ENCODE measurements at regions not wholly inside any gene's neighbourhood (a gene's known extent, or its start where the extent isn't known, plus 50 kb on each side); places are given as distances from the start of the nearest gene placed in this dataset.

DNA sequence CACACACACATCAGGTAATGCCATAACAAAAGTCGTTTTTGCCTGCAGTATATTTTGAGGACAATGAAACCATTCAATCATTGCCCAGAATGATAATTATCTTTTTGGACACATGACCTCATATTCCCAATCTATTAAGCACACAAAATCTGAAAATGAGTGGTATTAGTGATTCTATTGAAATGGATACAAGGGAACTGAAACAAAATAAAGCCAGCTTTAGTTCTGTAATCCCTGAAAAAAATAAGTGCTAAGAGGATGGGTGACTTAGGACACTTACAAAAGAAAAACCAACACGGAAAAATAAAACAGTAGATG, 128.3 kb upstream of the MAF start:
- no peak overlapping the region for H3K27ac ChIP-seq
- intact Hi-C loops (cut with DNase I; ENCODE audit: low total_unique reads) = no loop called here
- no peak overlapping the region for H3K4me3 ChIP-seq
- TF ChIP-seq CTCF (IDR thresholded peaks at IDR 0.05) (no peak), EP300 (IDR thresholded peaks at IDR 0.05) (no peak), POLR2A (IDR thresholded peaks at IDR 0.05) (no peak), POLR2AphosphoS5 (IDR thresholded peaks at IDR 0.05) (no peak)
- H3K27me3 ChIP-seq = no peaks in the 10 kb centered on the region
- peaks cover 0 to 13% (median 5%) of the 10 kb centered on the region in 4 donors for H3K4me1 ChIP-seq
- H3K9me3 ChIP-seq = no peaks in the 10 kb centered on the region
- DNase-seq = no peak
- H3K36me3 ChIP-seq = no peaks in the 10 kb centered on the region
- 61 to 79% (median 75%) methylated on average over 2 of the region's 2 CpGs for WGBS, 5 donors

DNA sequence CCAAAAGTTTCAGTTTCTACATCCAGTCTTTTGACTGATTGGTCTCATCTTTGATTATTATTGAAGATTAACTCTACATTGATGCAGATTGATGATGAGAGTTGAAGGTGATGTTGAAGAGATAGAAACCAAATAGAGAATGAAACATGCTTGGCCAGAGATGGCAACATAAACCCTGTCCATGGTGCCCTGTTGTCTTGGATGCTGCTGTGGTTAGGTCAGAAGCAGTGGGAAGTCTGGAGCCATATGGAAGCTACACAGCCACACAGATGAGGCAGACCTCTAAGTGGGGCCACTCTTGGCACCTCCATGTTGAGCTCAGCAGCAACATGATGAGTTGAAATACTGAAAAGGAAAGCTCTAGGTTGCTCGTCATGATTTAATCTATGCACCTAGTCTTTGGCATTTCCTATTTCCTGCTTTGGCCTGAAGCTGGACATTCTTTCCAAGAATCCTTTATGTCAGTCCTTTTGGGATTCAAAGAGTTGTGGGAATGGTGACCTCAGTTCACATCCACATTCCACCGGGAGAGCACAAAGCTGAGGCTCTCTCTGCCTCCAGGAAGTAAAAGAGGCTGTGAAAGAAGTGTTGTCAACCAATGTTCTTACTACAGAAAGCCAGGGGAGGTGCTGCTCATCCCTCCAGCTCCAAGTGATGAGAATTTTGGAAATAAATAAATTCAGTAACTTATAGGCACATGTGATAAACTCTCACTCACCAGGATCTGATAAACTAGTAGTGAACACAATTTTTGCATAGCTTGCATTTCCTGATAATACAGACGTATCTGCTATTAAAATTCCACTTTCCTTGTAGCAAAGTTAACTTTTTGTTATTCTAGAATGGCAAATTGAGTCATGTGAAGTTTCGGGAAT, 127.7 kb upstream of the MAF start:
- H3K36me3 ChIP-seq = no peaks in the 10 kb centered on the region
- H3K9me3 ChIP-seq = no peaks in the 10 kb centered on the region
- no peak for TF ChIP-seq POLR2AphosphoS5 (IDR thresholded peaks at IDR 0.05)
- TF ChIP-seq CTCF (IDR thresholded peaks at IDR 0.05) = no peak
- no peak for TF ChIP-seq EP300 (IDR thresholded peaks at IDR 0.05)
- no peak for TF ChIP-seq POLR2A (IDR thresholded peaks at IDR 0.05)
- no peaks in the 10 kb centered on the region for H3K27me3 ChIP-seq
- DNase-seq = no peak
- H3K27ac ChIP-seq = no peak overlapping the region
- 58 to 84% (median 82%) methylated on average over 4 of the region's 4 CpGs for WGBS, 5 donors
- H3K4me1 ChIP-seq = peaks cover 0 to 19% (median 7%) of the 10 kb centered on the region in 4 donors
- no peak overlapping the region for H3K4me3 ChIP-seq
- intact Hi-C loops (cut with DNase I; ENCODE audit: low total_unique reads) = no loop called here

DNA sequence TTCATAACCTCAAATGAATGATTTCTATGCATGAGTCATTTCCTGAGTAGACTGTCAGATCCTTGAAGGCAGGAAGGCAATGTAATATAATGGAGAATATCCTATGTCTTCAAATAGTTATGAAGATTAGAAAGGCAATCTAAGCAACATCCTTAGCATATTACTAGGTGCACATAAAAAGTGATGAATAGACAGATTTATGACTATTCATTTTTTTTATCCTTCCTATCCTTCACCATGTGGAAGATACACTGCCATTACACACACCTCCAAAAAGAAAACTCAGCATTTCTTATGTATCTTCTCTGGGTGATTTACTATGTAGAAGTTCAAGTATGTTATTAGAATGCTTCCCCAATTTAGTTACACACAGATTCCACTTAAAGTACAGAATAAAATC, 126.4 kb upstream of the MAF start:
- intact Hi-C loops (cut with DNase I; ENCODE audit: low total_unique reads) = no loop called here
- no peak overlapping the region for H3K4me3 ChIP-seq
- TF ChIP-seq EP300 (IDR thresholded peaks at IDR 0.05) (no peak), CTCF (IDR thresholded peaks at IDR 0.05) (no peak), POLR2A (IDR thresholded peaks at IDR 0.05) (no peak), POLR2AphosphoS5 (IDR thresholded peaks at IDR 0.05) (no peak)
- H3K4me1 ChIP-seq = peaks cover 0 to 25% (median 7%) of the 10 kb centered on the region in 4 donors
- no peak overlapping the region for H3K27ac ChIP-seq
- H3K9me3 ChIP-seq = no peaks in the 10 kb centered on the region
- no peaks in the 10 kb centered on the region for H3K36me3 ChIP-seq
- DNase-seq = no peak
- no peaks in the 10 kb centered on the region for H3K27me3 ChIP-seq

DNA sequence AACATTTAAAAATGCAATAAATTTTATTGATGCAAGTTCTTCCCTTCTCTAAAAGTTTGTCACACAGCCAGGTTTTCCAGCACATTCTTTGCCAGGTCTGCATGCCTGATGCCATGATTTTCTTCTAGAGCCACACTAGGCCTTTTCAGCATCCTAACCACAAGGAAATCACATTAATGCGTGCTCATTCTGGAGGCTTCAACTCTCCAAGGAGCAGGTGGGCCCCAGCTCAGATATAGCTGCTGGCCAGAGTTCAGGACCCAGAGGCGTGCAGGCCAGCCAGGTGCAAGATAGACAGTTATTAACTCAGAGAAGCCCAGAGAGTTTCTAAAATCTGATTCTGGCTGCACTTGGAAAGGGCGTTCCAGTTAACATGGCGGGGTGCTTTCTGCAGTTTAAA, 124.5 kb upstream of the MAF start:
- Histone ChIP-seq H3K4me3 (no peak overlapping the region), H3K4me1 (peaks cover 5 to 38% (median 16%) of the 10 kb centered on the region in 4 donors), H3K9me3 (no peaks in the 10 kb centered on the region), H3K27me3 (no peaks in the 10 kb centered on the region), H3K36me3 (no peaks in the 10 kb centered on the region), H3K27ac (no peak overlapping the region)
- TF ChIP-seq POLR2A (IDR thresholded peaks at IDR 0.05) = no peak
- TF ChIP-seq CTCF (IDR thresholded peaks at IDR 0.05) = no peak
- TF ChIP-seq POLR2AphosphoS5 (IDR thresholded peaks at IDR 0.05) = no peak
- TF ChIP-seq EP300 (IDR thresholded peaks at IDR 0.05) = no peak
- intact Hi-C loops (cut with DNase I; ENCODE audit: low total_unique reads) = no loop called here
- no peak for DNase-seq
- 75 to 92% (median 82%) methylated on average over 4 of the region's 4 CpGs for WGBS, 5 donors
